LNCAP (cell line): ENCODE measurements at regions not wholly inside any gene's neighbourhood (a gene's known extent, or its start where the extent isn't known, plus 50 kb on each side); places are given as distances from the start of the nearest gene placed in this dataset.

Experiments used
- TF ChIP-seq, protein P1 (sequence below): fragments of 450-650 bp; IDR thresholded peaks from 2 replicates; pipeline ENCODE4 v1.5.1; 2017; ENCODE audit warnings: mild to moderate bottlenecking

DNA sequence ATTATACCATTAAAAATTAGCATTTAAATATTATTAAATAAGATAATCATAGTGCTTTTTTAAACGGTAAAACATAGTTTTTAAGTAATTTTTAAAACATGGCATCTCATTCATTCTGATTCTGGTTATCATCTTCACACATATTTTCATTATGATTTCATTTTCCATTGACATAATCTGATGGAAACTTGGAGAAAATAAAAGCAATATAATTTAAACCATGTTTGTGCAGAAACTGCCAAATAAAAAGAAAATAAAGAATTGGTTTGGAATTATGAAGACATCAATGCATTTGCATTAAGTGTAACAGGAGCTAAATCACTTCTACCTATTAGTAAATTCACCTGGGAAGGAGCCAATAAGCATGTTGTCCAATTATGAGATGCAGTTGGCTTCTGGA, 490.1 kb upstream of the CD180 start:
- TF ChIP-seq, protein P1, sequence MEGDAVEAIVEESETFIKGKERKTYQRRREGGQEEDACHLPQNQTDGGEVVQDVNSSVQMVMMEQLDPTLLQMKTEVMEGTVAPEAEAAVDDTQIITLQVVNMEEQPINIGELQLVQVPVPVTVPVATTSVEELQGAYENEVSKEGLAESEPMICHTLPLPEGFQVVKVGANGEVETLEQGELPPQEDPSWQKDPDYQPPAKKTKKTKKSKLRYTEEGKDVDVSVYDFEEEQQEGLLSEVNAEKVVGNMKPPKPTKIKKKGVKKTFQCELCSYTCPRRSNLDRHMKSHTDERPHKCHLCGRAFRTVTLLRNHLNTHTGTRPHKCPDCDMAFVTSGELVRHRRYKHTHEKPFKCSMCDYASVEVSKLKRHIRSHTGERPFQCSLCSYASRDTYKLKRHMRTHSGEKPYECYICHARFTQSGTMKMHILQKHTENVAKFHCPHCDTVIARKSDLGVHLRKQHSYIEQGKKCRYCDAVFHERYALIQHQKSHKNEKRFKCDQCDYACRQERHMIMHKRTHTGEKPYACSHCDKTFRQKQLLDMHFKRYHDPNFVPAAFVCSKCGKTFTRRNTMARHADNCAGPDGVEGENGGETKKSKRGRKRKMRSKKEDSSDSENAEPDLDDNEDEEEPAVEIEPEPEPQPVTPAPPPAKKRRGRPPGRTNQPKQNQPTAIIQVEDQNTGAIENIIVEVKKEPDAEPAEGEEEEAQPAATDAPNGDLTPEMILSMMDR, result no peak

DNA sequence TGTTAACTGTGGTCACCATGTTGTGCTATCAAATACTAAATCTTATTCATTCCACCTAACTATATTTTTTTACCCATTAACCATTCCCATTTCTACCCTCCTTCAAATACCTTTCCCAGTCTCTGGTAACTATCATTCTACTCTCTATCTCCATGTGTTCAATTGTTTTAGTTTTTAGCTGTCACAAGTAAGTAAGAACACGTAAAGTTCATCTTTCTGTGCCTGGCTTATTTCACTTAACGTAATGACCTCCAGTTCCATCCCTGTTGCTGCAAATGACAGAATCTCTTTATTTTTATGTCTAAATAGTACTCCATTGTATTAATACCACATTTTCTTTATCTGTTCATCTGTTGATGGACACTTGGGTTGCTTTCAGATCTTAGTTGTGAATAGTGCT, 485.1 kb upstream of the CD180 start:
- TF ChIP-seq, protein P1, result no peak

DNA sequence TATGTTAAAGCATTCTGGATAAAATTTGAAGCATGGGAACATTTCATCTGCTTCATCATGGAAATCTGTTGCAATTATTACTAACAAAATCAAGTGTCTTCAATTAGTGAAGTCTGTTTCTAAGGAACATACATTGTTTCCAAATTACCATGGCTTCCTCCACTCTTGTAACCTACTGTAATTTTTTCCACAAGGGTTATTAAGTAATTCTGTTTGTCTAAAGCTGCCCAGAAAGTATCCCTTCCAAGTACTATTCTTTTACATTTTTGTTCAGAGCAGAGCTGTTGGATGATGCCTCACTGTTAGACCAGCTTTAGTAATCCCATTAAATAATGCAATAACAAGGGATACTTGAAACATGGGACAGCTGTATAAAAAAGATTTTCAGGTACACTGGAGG, 483.5 kb upstream of the CD180 start:
- TF ChIP-seq, protein P1, result no peak

- TF ChIP-seq, protein P1, result no peak
Observed at GRCh38 chr5:67679184-67679841, 482.7 kb upstream of the CD180 start.

GRCh38 chr5:67678594-67678993, 482.0 kb upstream of the CD180 start:
- TF ChIP-seq, protein P1, result no peak

DNA sequence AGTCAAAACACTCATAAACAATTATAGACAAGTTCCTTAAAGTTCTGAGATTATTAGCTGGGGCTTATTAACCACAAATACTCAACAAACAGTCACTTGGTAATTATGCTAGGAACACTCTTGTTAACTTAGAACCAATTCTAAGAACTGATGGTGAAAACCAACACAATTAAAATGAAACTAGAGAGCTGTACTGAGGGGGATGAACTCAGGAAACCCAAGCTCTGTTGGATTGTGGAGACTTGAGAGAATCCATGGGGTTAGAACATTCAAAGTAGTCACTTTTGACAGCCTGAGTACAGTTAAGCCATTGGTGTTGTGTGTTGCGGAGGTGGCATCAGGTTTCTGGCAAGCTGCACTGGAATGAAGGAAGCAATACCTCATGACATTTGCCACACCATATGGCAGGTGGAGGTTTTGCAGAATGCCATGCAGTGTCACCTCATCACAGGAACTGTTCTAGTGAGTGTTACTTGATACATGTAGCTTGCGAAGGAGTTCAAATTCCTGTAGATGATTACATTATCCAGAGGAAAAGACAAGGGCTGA, 480.9 kb upstream of the CD180 start:
- TF ChIP-seq, protein P1, result no peak

DNA sequence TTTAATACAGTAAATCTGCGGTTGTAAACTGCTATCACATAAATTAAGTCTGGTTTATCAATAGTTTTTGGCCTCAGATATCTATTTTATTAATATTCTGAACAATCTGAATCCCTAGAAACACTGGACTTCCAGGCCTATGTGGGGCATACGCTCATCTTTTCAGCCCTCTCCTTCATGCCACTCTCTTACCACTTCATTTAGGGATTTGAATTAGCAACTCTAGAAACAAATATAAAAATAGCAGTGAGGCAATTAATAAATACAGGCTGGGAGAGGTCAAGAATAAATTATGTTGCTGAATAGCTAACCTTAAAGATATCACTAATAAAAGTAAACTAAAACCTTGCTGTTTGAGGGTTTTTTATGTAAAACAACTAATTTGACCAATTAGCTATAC, 480.3 kb upstream of the CD180 start:
- TF ChIP-seq, protein P1, result no peak
